ENCODE measurements at regions not wholly inside any gene's neighbourhood (a gene's known extent, or its start where the extent isn't known, plus 50 kb on each side); places are given as distances from the start of the nearest gene placed in this dataset.

- TF ChIP-seq CTCF (conservative IDR thresholded peaks at IDR 0.05) (no peak), EZH2 (IDR thresholded peaks at IDR 0.05; ENCODE audit: low read depth) (no peak)
Measured at GRCh38 chr5:60519372-60519771, 180.6 kb downstream of the DEPDC1B start.
